ENCODE measurements at regions not wholly inside any gene's neighbourhood (a gene's known extent, or its start where the extent isn't known, plus 50 kb on each side); places are given as distances from the start of the nearest gene placed in this dataset.

GRCh38 chr9:82115900-82116299 is 127.3 kb downstream of the SPATA31D1 start (continued):
- TF ChIP-seq TCF7L2 (IDR thresholded peaks at IDR 0.05; ENCODE audit: borderline replicate concordance, extremely low read depth, insufficient read depth, insufficient read length) (no peak), SIN3A (IDR thresholded peaks at IDR 0.05; ENCODE audit: low read depth) (no peak), JUND (IDR thresholded peaks at IDR 0.05) (no peak), SRF (IDR thresholded peaks at IDR 0.05; ENCODE audit: low read depth) (no peak), CBX3 (IDR thresholded peaks at IDR 0.05; ENCODE audit: low read depth) (no peak)

DNA sequence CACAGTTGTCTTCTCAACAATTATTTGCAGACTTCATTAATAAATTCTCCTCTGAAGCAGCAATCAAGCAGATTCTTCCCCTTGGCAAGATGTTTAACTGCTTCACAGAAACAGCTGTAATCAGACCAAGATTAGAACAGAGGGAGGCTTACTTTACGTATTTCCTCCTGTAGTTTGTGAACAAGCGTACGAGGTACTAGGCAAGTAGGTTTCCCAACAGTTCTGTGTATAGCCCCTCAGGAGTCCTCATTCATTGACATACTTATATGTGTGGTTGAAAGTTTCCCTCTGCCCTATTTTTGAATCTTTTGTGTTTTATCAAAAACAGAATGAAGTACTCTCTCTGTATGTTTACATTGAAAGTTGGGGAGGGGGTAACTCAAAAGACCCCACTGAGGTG is 128.0 kb downstream of the SPATA31D1 start:
- Histone ChIP-seq H3K9me2 (ENCODE audit: insufficient read depth) (no peaks in the 10 kb centered on the region), H3K79me2 (ENCODE audit: insufficient read depth, low read length) (no peaks in the 10 kb centered on the region), H3K27ac (ENCODE audit: low read depth, low read length) (no peak overlapping the region), H4K20me1 (ENCODE audit: insufficient read depth) (no peaks in the 10 kb centered on the region), H3K4me3 (replicated peaks in 1 of 2; ENCODE audit: low read depth in 1 of 2, low read length in 2 of 2) (no peak overlapping the region), H3K4me1 (ENCODE audit: control insufficient read depth in 1 of 2, insufficient read depth in 2 of 2, low read length in 2 of 2) (no peaks in the 10 kb centered on the region), H3K36me3 (ENCODE audit: control insufficient read depth in 1 of 2, insufficient read depth in 2 of 2, low read length in 2 of 2) (no peaks in the 10 kb centered on the region), H3K4me2 (ENCODE audit: low read length) (no peak overlapping the region), H3K9ac (ENCODE audit: low read length) (no peak overlapping the region), H2AFZ (ENCODE audit: low read depth, low read length, poor library complexity, severe bottlenecking) (no peak overlapping the region), H3K27me3 (ENCODE audit: insufficient read depth, low read length) (no peaks in the 10 kb centered on the region), H3K9me3 (ENCODE audit: control insufficient read depth in 1 of 2, insufficient read depth in 1 of 2, low read depth in 1 of 2, low read length in 2 of 2) (no peaks in the 10 kb centered on the region)
- intact Hi-C loops (cut with micrococcal nuclease) = no loop called here
- no TSS peak for BruUV-seq (replicated peaks)
- ATAC-seq = no peak
- DNase-seq (ENCODE audit: low read depth, low spot score) = no peak
- ChIA-PET POLR2A (no interaction called here), RAD21 (ENCODE audit: low non-redundant PET in 1 of 2, low total read pairs in 2 of 2, uncharacterized antibody in 2 of 2, unreplicated experiment in 2 of 2) (no interaction called here), CTCF (no interaction called here)
- TF ChIP-seq TCF7L2 (IDR thresholded peaks at IDR 0.05; ENCODE audit: borderline replicate concordance, extremely low read depth, insufficient read depth, insufficient read length) = no peak

DNA sequence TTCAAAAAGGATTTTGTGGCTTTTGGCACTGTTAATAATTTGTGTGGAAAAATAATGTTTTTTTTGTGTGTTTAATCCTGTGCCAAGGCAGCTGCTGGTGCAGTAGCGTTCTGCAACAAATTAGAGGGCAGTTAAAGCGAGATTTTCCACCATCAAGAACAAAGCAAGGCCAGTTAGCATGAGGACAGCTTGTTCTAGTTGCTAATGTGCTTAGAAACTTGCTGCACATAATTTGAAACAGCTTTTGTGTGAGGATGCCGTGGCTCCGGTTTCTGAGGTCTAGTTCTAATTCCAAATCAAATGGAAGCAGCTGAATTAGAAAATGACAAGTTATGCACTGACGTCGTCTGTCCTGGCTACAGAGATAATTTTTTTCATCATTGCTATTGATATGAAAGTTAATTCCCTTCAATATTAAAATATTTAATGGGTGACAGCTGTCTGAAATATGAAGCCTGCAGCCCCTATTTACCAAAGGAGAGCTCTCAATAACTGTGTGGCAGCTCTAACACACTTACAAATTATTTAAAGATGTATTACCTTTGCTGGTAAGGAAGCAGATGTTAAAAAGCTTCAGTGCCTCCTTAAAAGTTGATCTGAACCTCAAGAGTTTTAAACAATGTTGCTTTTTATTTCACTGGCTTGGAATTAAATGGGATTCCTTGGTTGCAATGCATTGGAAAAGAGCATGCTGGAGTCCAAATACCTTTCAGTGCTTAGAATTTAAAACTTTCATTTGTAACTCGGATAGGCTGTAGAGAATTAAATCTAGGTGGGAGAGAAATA is 128.6 kb downstream of the SPATA31D1 start:
- no peaks in the 10 kb centered on the region for H3K36me3 ChIP-seq (ENCODE audit: control insufficient read depth in 1 of 2, insufficient read depth in 2 of 2, low read length in 2 of 2)
- ChIA-PET POLR2A (interaction anchor here (0.7 kb wide), 1 partner anchor 155 kb away, joined by 3 read pairs; no protein-coding TSS in a partner anchor), RAD21 (ENCODE audit: low non-redundant PET in 1 of 2, low total read pairs in 2 of 2, uncharacterized antibody in 2 of 2, unreplicated experiment in 2 of 2) (interaction anchor here in 1 of 2 experiments (0.6 kb wide), 1 partner anchor 55 kb away, joined by 3 read pairs; no protein-coding TSS in a partner anchor), CTCF (no interaction called here)
- H3K4me3 ChIP-seq (replicated peaks in 1 of 2; ENCODE audit: low read depth in 1 of 2, low read length in 2 of 2) = no peak overlapping the region
- no peak overlapping the region for H3K9ac ChIP-seq (ENCODE audit: low read length)
- no peaks in the 10 kb centered on the region for H3K9me3 ChIP-seq (ENCODE audit: control insufficient read depth in 1 of 2, insufficient read depth in 1 of 2, low read depth in 1 of 2, low read length in 2 of 2)
- no peak overlapping the region for H2AFZ ChIP-seq (ENCODE audit: low read depth, low read length, poor library complexity, severe bottlenecking)
- no peaks in the 10 kb centered on the region for H3K4me1 ChIP-seq (ENCODE audit: control insufficient read depth in 1 of 2, insufficient read depth in 2 of 2, low read length in 2 of 2)
- no TSS peak for BruUV-seq (replicated peaks)
- H3K27me3 ChIP-seq (ENCODE audit: insufficient read depth, low read length) = no peaks in the 10 kb centered on the region
- TF ChIP-seq REST (IDR thresholded peaks at IDR 0.05; ENCODE audit: low read depth) (no peak), JUND (IDR thresholded peaks at IDR 0.05) (no peak), SRF (IDR thresholded peaks at IDR 0.05; ENCODE audit: low read depth) (no peak), SIN3A (IDR thresholded peaks at IDR 0.05; ENCODE audit: low read depth) (no peak), POLR2AphosphoS5 (IDR thresholded peaks at IDR 0.05; ENCODE audit: low read depth, low read length) (no peak), ATF3 (IDR thresholded peaks at IDR 0.05) (no peak), ZNF274 (IDR thresholded peaks at IDR 0.05; ENCODE audit: low read depth, low read length) (no peak), EGR1 (IDR thresholded peaks at IDR 0.05; ENCODE audit: low read depth) (no peak), CBX3 (IDR thresholded peaks at IDR 0.05; ENCODE audit: low read depth) (no peak), FOSL1 (IDR thresholded peaks at IDR 0.05; ENCODE audit: low read depth) (no peak), POLR2A (IDR thresholded peaks at IDR 0.05; ENCODE audit: borderline replicate concordance, extremely low read depth, insufficient read depth, insufficient read length) (no peak)
- ATAC-seq (no peak), DNase-seq (ENCODE audit: low read depth, low spot score) (no peak)
- no peaks in the 10 kb centered on the region for H4K20me1 ChIP-seq (ENCODE audit: insufficient read depth)
- no peak overlapping the region for H3K4me2 ChIP-seq (ENCODE audit: low read length)
- no peaks in the 10 kb centered on the region for H3K79me2 ChIP-seq (ENCODE audit: insufficient read depth, low read length)
- intact Hi-C loops (cut with micrococcal nuclease) = no loop called here
- no peak overlapping the region for H3K27ac ChIP-seq (ENCODE audit: low read depth, low read length)
- no peaks in the 10 kb centered on the region for H3K9me2 ChIP-seq (ENCODE audit: insufficient read depth)
